H9 (cell line): ENCODE measurements at regions not wholly inside any gene's neighbourhood (a gene's known extent, or its start where the extent isn't known, plus 50 kb on each side); places are given as distances from the start of the nearest gene placed in this dataset.

Experiments used
- DNase-seq: peaks from one replicate; pipeline ENCODE4 v3.0.0-alpha.2; 2017
- H2AFZ ChIP-seq: one replicate; pipeline ENCODE4 v1.6.1; 2013; ENCODE audit warnings: mild to moderate bottlenecking, low read length, control low read depth, moderate library complexity
- H2AK5ac ChIP-seq: 2 replicates; pipeline ENCODE4 v1.6.1; 2013; ENCODE audit warnings: low read length, control low read depth, mixed read lengths; ENCODE audit not compliant: insufficient read length
- H2BK120ac ChIP-seq: one replicate; pipeline ENCODE4 v1.6.1; 2013; ENCODE audit warnings: low read depth, mild to moderate bottlenecking, low read length, control low read depth, inconsistent platforms; ENCODE audit not compliant: poor library complexity, severe bottlenecking
- H2BK12ac ChIP-seq: 2 replicates; pipeline ENCODE4 v1.6.1; 2013; ENCODE audit warnings: low read length, control low read depth, mixed read lengths, low read depth; ENCODE audit not compliant: insufficient read length
- H2BK15ac ChIP-seq: 2 replicates; pipeline ENCODE4 v1.6.1; 2013; ENCODE audit warnings: low read depth, low read length, control low read depth
- H2BK20ac ChIP-seq: one replicate; pipeline ENCODE4 v1.6.1; 2013; ENCODE audit warnings: low read depth, mild to moderate bottlenecking, low read length, control low read depth, inconsistent platforms; ENCODE audit not compliant: poor library complexity, severe bottlenecking
- H2BK5ac ChIP-seq: 2 replicates; pipeline ENCODE4 v1.6.1; 2013; ENCODE audit warnings: low read length, control low read depth, mixed read lengths; ENCODE audit not compliant: insufficient read length
- H3K14ac ChIP-seq: 2 replicates; pipeline ENCODE4 v1.6.1; 2013; ENCODE audit warnings: low read length, control low read depth; ENCODE audit not compliant: insufficient read depth
- H3K18ac ChIP-seq: 2 replicates; pipeline ENCODE4 v1.6.1; 2013; ENCODE audit warnings: low read depth, mild to moderate bottlenecking, mixed read lengths, low read length, control low read depth; ENCODE audit not compliant: insufficient read length
- H3K23ac ChIP-seq: 2 replicates; pipeline ENCODE4 v1.6.1; 2013; ENCODE audit warnings: low read length, control low read depth, mixed read lengths, low read depth; ENCODE audit not compliant: insufficient read length
- H3K23me2 ChIP-seq: 2 replicates; pipeline ENCODE4 v1.6.1; 2013; ENCODE audit warnings: low read depth, mild to moderate bottlenecking, mixed read lengths, low read length, control low read depth; ENCODE audit not compliant: insufficient read length, poor library complexity, severe bottlenecking
- H3K27ac ChIP-seq: 2 replicates; pipeline ENCODE4 v1.5.1; 2013; ENCODE audit warnings: low read length, control low read depth, mixed read lengths, low read depth; ENCODE audit not compliant: insufficient read length
- H3K27me3 ChIP-seq: 2 replicates; pipeline ENCODE4 v1.6.1; 2013; ENCODE audit warnings: low read length, control low read depth, inconsistent platforms; ENCODE audit not compliant: insufficient read depth
- H3K4ac ChIP-seq: 2 replicates; pipeline ENCODE4 v1.6.1; 2013; ENCODE audit warnings: low read depth, mild to moderate bottlenecking, control low read depth, inconsistent platforms, low read length, moderate library complexity
- H3K4me1 ChIP-seq: 2 replicates; pipeline ENCODE4 v1.6.1; 2013; ENCODE audit warnings: low read length, control low read depth, inconsistent platforms; ENCODE audit not compliant: insufficient read depth
- H3K4me2 ChIP-seq: 2 replicates; pipeline ENCODE4 v1.6.1; 2013; ENCODE audit warnings: low read length, control low read depth, mixed read lengths; ENCODE audit not compliant: insufficient read length, insufficient read depth
- H3K56ac ChIP-seq: 2 replicates; pipeline ENCODE4 v1.6.1; 2013; ENCODE audit warnings: low read depth, mild to moderate bottlenecking, mixed read lengths, low read length, control low read depth; ENCODE audit not compliant: insufficient read length
- H3K79me1 ChIP-seq: 2 replicates; pipeline ENCODE4 v1.6.1; 2013; ENCODE audit warnings: low read depth, mild to moderate bottlenecking, moderate library complexity, low read length, control low read depth, inconsistent platforms; ENCODE audit not compliant: insufficient read depth, poor library complexity, severe bottlenecking
- H3K79me2 ChIP-seq: 2 replicates; pipeline ENCODE4 v1.6.1; 2013; ENCODE audit warnings: low read length, control low read depth, inconsistent platforms; ENCODE audit not compliant: insufficient read depth
- H3K9ac ChIP-seq: 2 replicates; pipeline ENCODE4 v1.6.1; 2013; ENCODE audit warnings: low read length, control low read depth, mixed read lengths; ENCODE audit not compliant: insufficient read length; ENCODE audit errors: extremely low read depth
- H3K9me3 ChIP-seq: one replicate; pipeline ENCODE4 v1.6.1; 2013; ENCODE audit warnings: low read depth, low read length, inconsistent platforms; ENCODE audit not compliant: control insufficient read depth
- H3T11ph ChIP-seq: one replicate; pipeline ENCODE4 v1.6.1; 2013; ENCODE audit warnings: mild to moderate bottlenecking, low read length, control low read depth, inconsistent platforms
- H4K20me1 ChIP-seq: one replicate; pipeline ENCODE4 v1.6.1; 2013; ENCODE audit not compliant: control insufficient read depth, insufficient read length, insufficient read depth
- H4K5ac ChIP-seq: 2 replicates; pipeline ENCODE4 v1.6.1; 2013; ENCODE audit warnings: low read depth, mild to moderate bottlenecking, mixed read lengths, low read length, control low read depth; ENCODE audit not compliant: insufficient read length
- H4K8ac ChIP-seq: replicated peaks from 2 replicates; pipeline ENCODE4 v1.6.1; 2013; ENCODE audit warnings: low read length, control low read depth, mixed read lengths, low read depth; ENCODE audit not compliant: insufficient read length
- H4K91ac ChIP-seq: 2 replicates; pipeline ENCODE4 v1.6.1; 2013; ENCODE audit warnings: low read depth, mild to moderate bottlenecking, moderate library complexity, mixed read lengths, low read length, control low read depth; ENCODE audit not compliant: insufficient read length
- H3K27ac Mint-ChIP-seq, 3 experiments: 2 replicates in 2 of 3; 3 replicates in 1 of 3; pipeline ENCODE4 v1.8.0; 2020 to 2021; ENCODE audit warnings: mixed read lengths in 3 of 3, mild to moderate bottlenecking in 1 of 3, moderate library complexity in 1 of 3
- H3K27me3 Mint-ChIP-seq: 2 replicates; pipeline ENCODE4 v1.8.0; 2021; ENCODE audit warnings: low read depth, mild to moderate bottlenecking, moderate library complexity, mixed read lengths
- H3K36me3 Mint-ChIP-seq, 3 experiments: 2 replicates in 2 of 3; 3 replicates in 1 of 3; pipeline ENCODE4 v1.8.0; 2020 to 2021; ENCODE audit warnings: low read depth in 3 of 3, mixed read lengths in 3 of 3; ENCODE audit not compliant: insufficient read depth in 1 of 3
- H3K4me1 Mint-ChIP-seq, 2 experiments: 2 replicates each; pipeline ENCODE4 v1.8.0; 2020; ENCODE audit warnings: mixed read lengths in 2 of 2
- H3K4me3 Mint-ChIP-seq, 2 experiments: 2 replicates in 1 of 2; 3 replicates in 1 of 2; pipeline ENCODE4 v1.8.0; 2020 to 2021; ENCODE audit warnings: mild to moderate bottlenecking in 2 of 2, mixed read lengths in 2 of 2, moderate library complexity in 1 of 2
- H3K9me3 Mint-ChIP-seq, 2 experiments: 2 replicates in 1 of 2; 3 replicates in 1 of 2; pipeline ENCODE4 v1.8.0; 2020; ENCODE audit warnings: mild to moderate bottlenecking in 2 of 2, mixed read lengths in 2 of 2, moderate library complexity in 1 of 2
- WGBS: extraction: QIAGEN DNeasy Blood & Tissue Kit; methylation state at CpG from one replicate; pipeline ENCODE4 v1.1.7; 2013; ENCODE audit warnings: missing lambda C conversion rate, low lambda C conversion rate, mixed read lengths; ENCODE audit not compliant: insufficient read length; ENCODE audit errors: extremely low coverage; 5-methylcytosine and 5-hydroxymethylcytosine counted together
- TF ChIP-seq, protein P1 (sequence below): fragments of 200-600 bp; sonication (generic); conservative IDR thresholded peaks from 3 replicates; pipeline ENCODE4 v1.8.0; 2021; ENCODE audit warnings: antibody characterized with exemption, mild to moderate bottlenecking

GRCh38 chr5:97408331-97408730 is 225.3 kb upstream of the RIOK2 start:
- H3K27me3 ChIP-seq: no peaks in the 10 kb centered on the region
- H4K8ac ChIP-seq: no peak overlapping the region
- no peak overlapping the region for H3K14ac ChIP-seq
- no peak overlapping the region for H3K4ac ChIP-seq
- H3K18ac ChIP-seq: no peak overlapping the region
- H3K9me3 Mint-ChIP-seq: peaks cover 4 to 12% of the 10 kb centered on the region in 2 experiments; a peak in 4 of 5 replicates
- H4K91ac ChIP-seq: no peak overlapping the region
- no peak overlapping the region for H2AK5ac ChIP-seq
- no peak for DNase-seq
- peak overlapping the region; percentile 75 for H2BK20ac ChIP-seq
- H3K23ac ChIP-seq: no peak overlapping the region
- H3K79me1 ChIP-seq: no peaks in the 10 kb centered on the region
- no peak overlapping the region for H2BK120ac ChIP-seq
- no peaks in the 10 kb centered on the region for H3K4me1 ChIP-seq
- no peak overlapping the region for H3K56ac ChIP-seq
- no peak overlapping the region for H3K27ac ChIP-seq
- H3K23me2 ChIP-seq: no peaks in the 10 kb centered on the region
- peaks cover 8% of the 10 kb centered on the region in 2 experiments for H3K4me1 Mint-ChIP-seq
- H3K36me3 Mint-ChIP-seq: peaks cover 8 to 20% (median 9%) of the 10 kb centered on the region in 3 experiments; a peak in 6 of 7 replicates
- H3K4me2 ChIP-seq: no peak overlapping the region
- H3K79me2 ChIP-seq: no peaks in the 10 kb centered on the region
- no peak overlapping the region; a peak in 1 of 7 replicates for H3K27ac Mint-ChIP-seq
- no peak overlapping the region for H3K9ac ChIP-seq
- no peak overlapping the region for H3K4me3 Mint-ChIP-seq
- no CpG with 5 or more reads among the region's 9 CpGs for WGBS
- H4K5ac ChIP-seq: no peak overlapping the region
- TF ChIP-seq, protein P1, sequence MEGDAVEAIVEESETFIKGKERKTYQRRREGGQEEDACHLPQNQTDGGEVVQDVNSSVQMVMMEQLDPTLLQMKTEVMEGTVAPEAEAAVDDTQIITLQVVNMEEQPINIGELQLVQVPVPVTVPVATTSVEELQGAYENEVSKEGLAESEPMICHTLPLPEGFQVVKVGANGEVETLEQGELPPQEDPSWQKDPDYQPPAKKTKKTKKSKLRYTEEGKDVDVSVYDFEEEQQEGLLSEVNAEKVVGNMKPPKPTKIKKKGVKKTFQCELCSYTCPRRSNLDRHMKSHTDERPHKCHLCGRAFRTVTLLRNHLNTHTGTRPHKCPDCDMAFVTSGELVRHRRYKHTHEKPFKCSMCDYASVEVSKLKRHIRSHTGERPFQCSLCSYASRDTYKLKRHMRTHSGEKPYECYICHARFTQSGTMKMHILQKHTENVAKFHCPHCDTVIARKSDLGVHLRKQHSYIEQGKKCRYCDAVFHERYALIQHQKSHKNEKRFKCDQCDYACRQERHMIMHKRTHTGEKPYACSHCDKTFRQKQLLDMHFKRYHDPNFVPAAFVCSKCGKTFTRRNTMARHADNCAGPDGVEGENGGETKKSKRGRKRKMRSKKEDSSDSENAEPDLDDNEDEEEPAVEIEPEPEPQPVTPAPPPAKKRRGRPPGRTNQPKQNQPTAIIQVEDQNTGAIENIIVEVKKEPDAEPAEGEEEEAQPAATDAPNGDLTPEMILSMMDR: no peak
- H3T11ph ChIP-seq: no peak overlapping the region
- no peak overlapping the region for H2AFZ ChIP-seq
- H3K27me3 Mint-ChIP-seq: no peaks in the 10 kb centered on the region; the same call in 1 of the 2 replicates
- no peaks in the 10 kb centered on the region for H4K20me1 ChIP-seq
- H2BK5ac ChIP-seq: no peak overlapping the region
- H2BK15ac ChIP-seq: no peak overlapping the region
- no peaks in the 10 kb centered on the region for H3K9me3 ChIP-seq
- H2BK12ac ChIP-seq: no peak overlapping the region
